Stimulated activated CD8-positive, alpha-beta memory T cell treated with anti-CD3 and anti-CD28 coated beads, Interleukin-4, amount 100 ng/mL, for 24 hours (primary cell): ENCODE measurements at regions not wholly inside any gene's neighbourhood (a gene's known extent, or its start where the extent isn't known, plus 50 kb on each side); places are given as distances from the start of the nearest gene placed in this dataset.

ENCODE experiments used
- DNase-seq: peaks from one replicate; pipeline ENCODE4 v3.0.0-alpha.2; 2020; ENCODE audit warnings: low read depth

DNA sequence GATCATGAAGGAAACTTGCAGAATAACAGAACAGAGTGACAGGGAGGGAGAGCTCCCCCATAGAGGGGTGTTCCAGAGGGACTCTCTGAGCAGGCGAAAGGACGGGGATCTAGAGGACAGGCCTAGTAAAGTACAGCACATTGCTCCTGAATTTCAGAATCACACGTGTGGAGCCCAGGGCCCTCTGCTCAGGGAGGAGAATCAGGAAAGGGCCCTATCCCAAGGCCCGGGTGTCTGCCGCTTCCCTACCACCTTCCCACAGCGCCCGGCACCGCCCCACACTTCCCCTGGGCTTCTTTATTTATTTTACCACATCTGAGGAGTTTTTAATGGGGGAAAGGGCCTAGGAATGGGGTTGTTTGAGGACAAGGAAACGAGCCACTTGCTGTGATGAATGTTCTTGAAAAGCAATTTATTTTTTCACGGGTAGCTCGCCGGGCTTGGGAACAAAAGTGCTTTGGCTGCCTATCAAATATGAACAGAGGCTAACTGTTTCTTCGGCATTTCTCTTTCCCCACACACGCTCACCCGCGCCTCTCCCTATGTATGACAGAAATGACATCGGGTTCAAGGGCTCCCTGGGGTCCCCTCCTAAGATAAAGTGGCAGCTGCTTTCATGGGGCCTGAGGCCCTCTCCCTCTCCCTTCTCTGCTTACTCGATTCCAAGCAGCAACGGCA, 79.3 kb upstream of the GLI2 start:
- DNase-seq, result no peak

DNA sequence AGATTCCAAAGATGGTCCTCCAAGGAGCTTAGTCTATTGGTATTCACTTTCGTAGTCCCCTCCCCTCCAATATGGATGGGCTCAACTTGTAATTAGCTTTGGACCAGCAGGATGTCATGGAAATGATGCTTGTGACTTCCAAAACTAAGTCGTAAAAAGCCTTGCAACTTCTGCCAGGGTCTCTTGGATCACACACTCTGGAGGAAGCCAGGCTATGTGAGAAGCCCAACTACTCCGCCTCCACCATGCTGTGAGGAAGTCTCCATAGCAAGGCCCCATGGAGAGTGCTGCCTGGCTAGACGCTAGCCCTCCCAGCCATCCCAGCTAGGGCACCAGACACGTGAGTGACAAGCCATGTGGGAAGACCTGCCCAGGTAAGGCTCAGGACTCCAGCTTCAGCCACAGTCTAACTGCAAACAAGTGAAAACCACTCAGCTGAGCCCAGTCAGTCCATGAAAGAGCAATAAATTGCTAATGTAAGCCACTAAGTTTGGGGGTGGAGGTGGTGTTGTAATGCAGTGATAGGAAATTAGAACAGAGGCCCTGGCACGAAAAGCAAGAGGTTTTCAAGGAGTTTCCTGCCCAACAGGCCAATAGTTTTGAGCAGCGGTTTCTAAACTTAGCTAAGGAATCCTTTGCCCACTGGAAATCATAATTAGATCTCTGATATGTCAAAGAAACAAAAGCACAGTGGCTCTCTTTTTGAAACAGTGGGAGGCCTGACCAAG, 77.5 kb upstream of the GLI2 start:
- no peak for DNase-seq

DNA sequence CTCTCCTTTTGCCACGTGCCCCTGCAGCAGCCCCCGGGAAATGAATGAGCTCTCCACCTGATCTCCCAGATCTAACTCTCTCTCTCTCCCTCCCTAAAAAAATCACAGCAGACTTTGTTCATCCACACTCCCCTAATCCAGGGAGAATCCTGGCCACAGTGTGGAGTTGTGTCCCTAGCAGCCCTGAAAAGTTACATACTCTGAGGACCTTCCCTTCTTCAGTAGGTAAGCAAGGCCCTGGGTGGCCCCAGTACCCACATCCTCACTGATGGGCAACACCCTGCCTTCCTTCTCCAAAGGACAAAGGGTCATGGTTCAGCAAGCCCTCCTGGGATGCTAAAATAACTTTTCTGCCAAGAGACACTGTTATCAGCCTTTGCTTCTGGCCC, 76.9 kb upstream of the GLI2 start:
- DNase-seq, result no peak

DNA sequence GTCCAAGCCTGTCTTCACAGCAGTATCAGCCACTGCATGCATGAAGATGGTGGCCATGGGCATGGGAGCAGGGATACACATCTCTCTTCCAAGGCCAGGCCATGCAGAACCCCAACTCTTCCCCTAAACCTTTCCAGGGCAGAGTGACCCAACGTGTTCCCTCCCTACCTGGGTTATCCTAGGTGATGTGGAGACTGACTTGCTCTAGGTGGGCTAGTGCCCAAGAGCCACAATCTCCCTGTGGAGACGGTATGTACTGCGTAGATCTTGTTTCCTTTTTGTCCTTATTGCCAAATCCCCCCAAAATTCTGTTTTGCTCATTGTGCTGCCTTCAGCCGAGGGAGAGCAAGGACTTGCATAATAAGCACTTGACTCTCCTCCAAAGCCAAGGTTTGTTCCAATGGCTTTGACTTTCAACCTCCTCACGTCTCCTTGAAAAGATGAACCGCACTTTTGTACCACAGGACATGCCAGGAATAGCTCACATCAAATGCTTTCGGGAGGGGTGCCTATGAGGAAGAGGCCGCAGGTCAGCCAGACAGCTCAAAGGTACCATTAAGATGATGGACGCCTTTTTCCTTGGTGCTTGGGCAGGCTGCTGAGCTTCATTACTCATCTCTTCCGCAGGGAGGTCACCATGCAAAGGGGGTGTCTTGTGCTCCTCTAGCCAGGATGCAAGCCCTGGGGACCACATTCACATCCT, 76.2 kb upstream of the GLI2 start:
- DNase-seq, result no peak

DNA sequence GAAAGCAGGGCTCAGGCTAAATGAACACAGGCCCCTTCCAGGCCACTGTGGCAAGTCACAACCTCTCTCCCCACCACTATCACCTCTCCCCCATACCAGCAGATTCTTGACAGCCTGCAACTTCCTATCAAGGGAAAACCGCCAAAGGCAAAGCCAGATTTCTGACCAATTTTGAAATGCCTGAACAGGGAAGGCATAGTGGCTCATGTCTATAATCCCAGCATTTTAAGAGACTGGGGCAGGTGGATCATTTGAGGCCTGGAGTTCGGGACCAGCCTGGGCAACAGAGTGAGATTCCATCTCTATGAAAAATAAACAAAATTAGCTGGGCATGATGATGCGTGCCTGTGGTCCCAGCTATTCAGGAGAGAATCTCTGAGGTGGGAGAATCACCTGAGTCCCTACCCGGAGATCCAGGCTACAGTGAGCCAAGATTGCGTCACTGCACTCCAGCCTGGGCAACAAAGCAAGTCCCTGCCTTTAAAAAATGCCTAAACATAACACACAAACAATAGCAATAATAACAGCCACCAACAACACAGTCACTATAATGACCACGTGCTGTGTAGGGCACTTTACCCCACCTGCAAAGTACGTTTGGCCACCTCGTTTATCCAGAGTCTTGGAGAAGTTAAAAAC, 75.5 kb upstream of the GLI2 start:
- no peak for DNase-seq

DNA sequence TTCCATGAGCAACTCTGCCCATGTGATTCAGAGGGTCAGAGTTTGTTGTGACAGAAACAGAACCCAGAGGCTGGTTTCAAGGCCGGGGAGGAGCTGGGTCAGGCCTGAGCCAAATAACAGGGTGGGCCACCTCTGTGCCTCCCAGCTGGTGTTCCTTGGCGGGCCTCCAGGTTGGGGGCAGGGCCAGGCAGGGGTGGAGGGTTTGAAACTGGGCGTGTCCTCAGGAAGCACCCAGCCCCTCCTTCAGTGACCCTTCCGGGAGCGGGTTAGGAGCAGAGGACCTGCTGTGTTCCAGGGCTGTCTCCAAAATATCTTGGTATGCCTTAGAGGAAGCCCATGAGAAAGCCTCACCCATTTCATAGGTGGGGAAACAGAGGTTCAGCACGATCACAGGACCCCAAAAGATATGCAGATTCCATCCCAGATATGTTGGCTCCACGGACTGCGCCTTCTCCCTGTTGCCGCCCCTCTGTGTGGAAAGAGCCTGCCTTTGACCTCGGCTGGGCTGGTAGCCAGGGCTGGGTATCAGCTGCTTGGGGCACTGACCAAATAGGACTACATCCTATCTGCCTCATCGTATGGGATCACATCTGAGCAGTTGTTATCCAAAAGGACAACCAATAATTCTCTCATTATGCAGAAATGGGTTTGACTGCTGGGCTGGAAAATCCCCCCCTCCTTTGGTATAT, 74.8 kb upstream of the GLI2 start:
- no peak for DNase-seq

DNA sequence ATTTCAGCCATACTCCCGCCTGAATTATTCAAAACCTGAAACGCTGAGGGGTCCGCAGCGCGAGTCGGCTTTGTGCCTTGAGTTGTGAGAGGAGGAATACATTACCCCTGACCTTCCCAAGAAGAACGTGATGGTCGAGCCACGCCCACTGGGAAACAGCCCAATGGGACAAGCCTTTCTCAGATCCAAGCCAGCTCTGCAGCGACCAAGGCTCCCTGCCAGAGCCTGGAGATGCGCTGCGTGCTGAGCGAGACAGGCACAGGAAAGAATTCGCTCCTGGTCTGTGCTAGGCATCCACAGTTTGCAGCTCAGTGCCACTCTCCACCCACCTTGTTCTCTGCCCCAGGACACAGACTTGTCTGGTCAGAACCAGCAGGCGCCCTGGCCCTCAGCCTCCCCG, 74.1 kb upstream of the GLI2 start:
- no peak for DNase-seq

DNA sequence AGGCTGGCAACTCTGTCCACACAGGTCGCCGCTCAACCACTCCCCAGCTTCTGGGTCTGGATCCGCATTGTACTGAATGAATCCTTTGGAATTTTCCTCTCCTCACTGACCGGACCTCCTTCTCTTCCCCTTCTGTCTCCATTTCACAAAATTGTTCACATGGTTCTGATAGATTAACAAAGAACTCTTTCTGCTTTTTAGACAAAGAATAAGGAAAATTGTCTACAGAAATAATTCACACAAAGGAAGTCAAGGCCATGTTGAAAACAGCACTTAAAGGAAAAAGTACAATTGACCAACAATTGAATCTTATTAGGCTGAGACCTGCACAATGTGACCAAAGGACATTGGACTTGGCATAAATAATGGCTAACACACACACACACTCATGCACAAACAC, 73.6 kb upstream of the GLI2 start:
- DNase-seq, result no peak

DNA sequence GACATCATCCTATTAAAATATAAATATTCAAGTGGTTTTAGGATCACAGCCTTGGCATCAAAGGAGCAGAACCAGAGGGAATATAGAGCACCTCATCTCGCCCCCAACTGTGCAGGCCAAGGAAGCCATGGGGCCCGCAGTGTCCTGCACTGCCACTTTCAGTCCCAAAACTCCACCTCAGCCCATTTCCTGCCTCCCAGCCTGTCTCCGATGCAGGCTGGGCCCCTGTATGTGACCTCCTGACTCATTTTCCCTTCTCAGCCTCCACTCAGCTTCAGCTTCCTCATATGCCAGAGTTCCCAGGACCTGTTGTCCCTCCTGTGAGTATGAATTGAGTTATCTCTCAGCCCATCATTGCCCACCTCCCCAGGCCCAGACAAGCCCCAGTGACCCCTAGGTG, 72.9 kb upstream of the GLI2 start:
- no peak for DNase-seq

DNA sequence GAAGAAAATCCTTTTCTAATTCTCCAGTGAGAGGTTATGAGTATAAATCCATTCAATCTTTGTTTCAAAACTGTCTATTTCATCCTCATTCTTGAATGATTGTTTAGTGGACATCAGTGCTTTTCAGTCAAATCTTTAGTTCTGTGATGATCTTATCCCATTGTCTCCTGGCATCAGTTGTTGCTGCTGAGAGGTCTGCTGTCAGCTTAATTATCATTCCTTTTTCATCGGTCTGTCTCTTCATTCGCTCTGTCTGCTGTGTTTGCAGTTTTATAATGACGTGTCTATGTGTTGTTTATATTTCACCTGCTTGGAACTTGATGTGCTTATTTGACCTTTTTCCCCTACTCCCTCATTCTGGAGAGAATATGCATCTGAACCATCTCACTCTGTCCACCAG, 69.2 kb upstream of the GLI2 start:
- no peak for DNase-seq

DNA sequence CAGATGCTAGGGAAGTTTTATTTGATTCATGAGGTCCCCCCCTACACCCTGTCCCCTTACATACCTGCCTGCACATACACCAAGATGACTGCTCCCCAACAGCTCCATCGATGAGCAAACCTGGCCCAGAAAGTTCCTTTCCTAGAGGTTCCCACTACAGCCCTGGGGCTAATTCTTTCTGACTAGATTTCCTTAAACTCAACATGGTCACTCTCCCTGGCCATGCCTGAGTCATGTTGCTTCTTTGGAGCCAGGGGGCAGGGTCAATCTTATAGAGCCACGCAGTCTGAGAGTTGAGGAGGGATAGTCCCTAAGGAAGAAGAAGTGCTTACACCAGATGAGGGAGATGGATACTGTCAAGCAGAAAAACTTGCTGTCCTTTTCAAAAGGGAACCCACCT, 67.7 kb upstream of the GLI2 start:
- DNase-seq, result no peak

DNA sequence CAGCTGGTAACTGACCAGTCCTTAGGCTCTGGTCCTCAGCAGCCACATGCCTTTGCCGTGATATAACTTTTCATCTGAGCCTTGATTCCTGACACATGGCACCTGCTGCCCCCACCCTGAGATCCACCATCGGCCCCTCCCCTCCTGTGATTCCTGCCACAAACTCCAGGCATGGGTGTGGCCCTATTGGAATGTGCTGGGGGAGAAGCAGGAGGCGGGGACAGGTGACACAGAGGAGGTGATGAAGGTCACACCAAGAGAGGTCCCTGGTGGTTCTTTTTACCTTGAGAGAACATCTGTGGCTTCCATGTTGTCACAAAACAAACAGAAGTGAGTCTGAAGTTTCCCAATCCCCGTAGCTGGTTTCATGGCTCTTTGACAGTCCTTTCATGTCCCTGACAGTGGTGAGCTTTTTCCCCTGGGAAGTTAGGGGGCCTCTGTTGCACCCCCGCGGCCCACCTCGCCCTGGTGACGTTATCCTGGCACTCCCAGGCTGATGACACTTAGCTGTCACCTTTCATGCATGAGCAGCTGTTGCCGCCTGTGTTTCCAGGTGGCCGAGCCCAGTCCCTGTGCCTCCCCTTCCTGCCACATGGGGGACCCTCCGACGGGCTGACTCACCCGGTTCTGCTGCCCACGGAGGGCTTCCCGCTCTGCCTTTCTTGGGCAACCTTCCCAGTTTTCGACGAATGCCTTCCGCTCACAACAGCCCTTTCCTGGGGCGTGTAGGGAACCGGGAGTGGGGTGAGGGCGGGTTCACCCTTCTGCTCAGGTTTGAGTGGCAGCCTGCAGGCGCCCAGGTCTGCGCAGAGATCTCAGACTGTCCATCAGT, 66.3 kb upstream of the GLI2 start:
- DNase-seq, result no peak

DNA sequence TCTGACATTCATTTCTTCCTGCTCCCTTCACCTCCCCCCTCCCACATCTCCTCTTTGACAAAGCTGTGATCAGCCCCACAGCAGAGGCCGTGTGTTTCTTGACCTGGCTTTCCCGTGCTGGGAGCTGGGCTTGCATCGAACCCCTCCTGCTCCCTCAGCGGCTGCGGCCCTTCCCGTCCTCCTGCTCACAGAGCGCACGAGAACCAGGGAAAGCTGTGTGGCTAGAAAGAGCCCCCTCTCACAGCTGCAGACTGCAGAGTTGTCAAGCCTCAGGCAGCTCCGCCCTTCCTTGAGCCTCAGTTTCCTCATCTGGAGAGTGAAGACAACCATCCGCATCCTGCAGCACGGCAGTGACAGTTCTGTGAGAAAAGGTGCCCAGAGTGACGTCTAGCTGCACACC, 65.7 kb upstream of the GLI2 start:
- no peak for DNase-seq

DNA sequence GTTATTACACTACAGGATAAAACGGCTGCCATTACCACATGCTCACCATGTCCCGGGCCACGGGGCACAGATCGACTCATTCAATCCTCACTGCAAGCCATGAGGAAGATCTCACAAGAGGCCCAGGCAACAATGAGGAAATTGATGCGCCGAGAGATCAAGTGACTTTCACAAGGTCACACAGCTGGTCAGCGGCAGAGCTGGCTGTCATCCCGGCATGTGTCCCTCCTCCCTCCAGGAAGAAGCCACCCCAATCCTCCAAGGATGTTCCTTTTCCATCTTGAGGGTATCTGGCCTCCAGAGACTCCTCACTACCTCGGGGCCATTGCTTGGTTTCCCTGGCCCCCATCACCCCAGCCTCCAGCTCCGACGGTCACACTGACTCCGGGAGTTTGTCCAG, 65.3 kb upstream of the GLI2 start:
- DNase-seq, result no peak

DNA sequence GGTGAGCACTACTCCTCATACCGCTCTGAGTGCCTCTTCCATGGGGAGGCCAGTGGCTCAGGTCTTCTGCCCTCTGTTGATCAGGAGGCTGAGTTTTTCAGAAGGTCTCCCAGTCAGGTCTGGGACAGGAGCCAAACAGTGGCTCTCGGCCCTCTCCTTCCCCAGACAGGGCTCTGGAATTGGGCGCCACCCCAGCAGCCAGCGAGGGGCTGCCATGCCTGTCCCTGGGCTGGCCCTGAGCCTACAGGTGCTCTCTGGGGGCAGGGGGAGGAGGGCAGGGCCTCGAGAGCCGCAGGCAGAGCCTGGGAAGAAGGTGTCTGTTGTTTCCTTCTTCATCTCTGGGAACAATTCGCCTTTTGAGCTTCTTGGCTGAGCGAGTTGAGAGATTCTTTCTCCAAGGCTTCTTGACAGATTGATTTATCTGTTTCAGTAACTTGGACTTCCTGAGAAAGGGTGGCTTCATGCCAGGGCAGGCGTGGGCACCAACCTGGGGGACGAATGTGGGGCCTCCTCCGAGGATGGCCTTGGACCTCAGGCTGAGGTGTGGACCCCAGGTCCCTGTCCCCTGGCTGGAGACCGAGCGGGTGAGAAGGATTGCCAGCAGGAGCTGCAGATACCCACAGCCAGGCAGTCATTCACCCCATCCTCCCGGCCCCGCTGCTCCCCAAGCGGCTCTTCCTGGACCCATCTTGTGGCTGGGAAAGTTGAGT, 64.7 kb upstream of the GLI2 start:
- no peak for DNase-seq

DNA sequence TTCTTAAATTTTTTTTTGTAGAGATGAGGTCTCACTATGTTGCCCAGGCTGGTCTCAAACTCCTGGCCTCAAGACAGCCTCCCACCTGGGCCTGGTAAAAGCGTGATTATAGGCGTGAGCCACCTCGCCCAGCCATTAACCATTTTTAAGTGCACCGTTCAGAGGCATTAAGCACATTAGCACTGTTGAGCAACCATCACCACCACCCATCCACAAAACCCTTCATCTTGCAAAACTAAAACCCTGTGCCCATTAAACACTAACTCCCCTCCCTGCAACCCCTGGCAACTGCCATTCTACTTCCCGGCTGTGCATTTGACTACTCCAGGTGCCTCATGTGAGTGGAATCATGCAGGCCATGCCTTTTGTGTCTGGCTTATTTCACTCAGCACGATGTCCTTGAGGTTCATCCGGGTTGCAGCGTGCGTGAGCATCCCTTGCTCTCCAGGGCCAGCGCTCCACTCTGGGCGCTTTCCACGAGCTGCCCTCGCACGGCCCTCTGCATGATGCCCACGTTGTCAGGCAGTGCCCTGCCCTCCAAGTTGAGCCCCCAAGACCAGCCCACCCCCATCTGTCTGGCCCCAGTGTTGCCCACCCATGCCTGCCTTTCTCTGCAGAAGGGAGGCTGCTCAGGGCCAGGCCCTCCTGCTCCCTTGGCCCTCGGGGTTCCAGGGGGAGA, 63.0 kb upstream of the GLI2 start:
- no peak for DNase-seq

DNA sequence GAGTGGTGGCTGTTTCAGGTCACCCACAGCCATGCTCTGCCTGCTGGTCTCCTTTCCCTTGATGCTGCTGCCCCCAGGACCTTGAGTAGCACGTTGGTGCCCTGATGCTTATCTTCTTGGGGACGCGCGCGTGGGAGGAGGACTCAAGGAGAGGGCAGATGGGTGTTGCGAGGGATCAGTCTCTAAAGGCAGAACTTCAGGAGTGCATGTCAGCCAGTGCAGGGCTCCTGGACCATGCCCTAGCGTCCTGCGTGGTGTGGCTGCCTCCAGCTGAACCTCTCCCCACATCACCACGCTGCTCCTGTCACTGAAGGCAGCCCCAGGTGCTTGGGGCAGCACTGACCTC, 62.5 kb upstream of the GLI2 start:
- no peak for DNase-seq

DNA sequence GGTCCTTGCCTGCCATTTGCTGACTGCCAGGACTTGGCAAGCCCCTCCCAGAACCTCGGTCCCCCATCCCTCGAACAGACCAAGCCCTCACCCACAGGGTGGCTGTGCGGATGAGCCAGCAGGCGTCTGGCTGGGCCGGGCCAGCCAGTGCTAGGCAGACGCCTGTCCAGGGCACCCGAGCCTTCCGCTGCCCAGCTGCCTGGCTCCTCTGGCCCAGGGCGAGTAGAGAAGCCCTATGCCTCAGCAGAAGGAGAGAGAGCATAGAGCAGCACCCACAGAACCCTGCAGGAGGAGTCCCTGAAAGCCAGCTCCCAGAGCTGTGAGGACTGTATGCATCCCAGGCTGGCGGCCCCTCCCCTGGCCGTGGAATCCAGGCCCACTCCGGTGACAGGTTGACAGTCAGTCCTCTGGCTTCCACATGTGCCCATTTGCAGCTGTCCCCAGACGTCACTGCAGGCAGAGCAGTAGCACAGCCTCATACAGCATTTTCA, 62.1 kb upstream of the GLI2 start:
- DNase-seq, result no peak

DNA sequence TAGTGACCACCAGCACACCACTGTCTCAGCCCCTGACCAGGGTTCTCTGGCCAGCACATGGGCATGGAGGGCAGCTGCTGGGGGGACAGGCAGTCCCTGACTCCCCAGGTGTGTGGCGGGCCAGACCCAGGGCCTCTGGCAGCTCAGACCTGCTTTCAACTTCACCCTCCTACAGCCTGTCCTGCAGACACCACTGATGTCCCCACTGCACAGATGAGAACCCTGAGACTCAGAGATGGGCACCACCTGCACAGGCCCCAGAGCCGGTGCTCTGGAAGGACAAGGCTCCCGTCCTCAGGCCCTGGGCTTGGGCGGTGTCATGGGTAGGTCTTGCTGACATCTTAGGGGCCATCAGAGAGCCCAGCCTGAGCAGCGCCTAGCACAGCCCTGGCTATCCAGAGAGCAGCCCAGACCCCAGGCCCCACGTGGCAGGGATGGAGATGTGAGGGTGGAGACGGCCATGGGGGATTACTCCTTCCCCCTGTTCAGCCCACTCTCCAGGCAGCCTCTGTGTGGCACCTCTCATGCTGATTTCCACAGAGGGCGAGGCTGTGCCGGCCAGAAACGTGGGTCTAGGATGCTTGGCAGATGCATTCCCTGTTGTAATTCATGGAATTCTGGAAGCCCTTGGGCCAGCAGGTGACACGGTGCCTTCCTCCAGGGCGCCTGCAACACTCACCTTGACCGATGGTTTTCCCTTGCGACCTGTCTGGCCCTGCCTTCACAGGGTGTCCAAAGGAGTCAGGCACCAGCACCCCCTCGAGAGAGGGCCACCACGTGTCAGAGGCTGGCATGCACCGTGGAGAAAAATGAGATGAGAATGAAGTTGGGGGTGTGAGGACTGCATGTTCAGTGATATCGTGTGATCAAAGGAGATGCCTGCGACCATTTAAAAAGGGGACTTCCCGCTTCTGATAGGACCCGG, 61.2 kb upstream of the GLI2 start:
- no peak for DNase-seq
